ENCODE measurements at regions not wholly inside any gene's neighbourhood (a gene's known extent, or its start where the extent isn't known, plus 50 kb on each side); places are given as distances from the start of the nearest gene placed in this dataset.

- no peak for TF ChIP-seq RCOR1 (conservative IDR thresholded peaks at IDR 0.05; ENCODE audit: low read depth, low read length)
- no peak for TF ChIP-seq EED (IDR thresholded peaks at IDR 0.05; ENCODE audit: low read depth)
Observed at GRCh38 chr13:65894049-65894448, 1336.1 kb downstream of the PCDH9 start.
